22Rv1 (cell line): ENCODE measurements at regions not wholly inside any gene's neighbourhood (a gene's known extent, or its start where the extent isn't known, plus 50 kb on each side); places are given as distances from the start of the nearest gene placed in this dataset.

Experiments used
- CTCF ChIP-seq: fragments of 450-650 bp; IDR thresholded peaks from 2 replicates; pipeline ENCODE4 v1.5.1; 2017; ENCODE audit warnings: mild to moderate bottlenecking
- ZFX ChIP-seq: fragments of 450-650 bp; IDR thresholded peaks from 2 replicates; pipeline ENCODE4 v1.6.1; 2017; ENCODE audit warnings: antibody characterized with exemption, borderline replicate concordance

GRCh38 chr1:42033629-42034028 lies 114.9 kb upstream of the HIVEP3 start:
- TF ChIP-seq CTCF: no peak
- no peak for TF ChIP-seq ZFX
